Esophagus squamous epithelium (tissue), 5 donors: ENCODE measurements at regions not wholly inside any gene's neighbourhood (a gene's known extent, or its start where the extent isn't known, plus 50 kb on each side); places are given as distances from the start of the nearest gene placed in this dataset.

Experiments used
- DNase-seq: peaks from one replicate; lab custom pipeline; 2025; lab: John Stamatoyannopoulos, UW
- H3K27ac ChIP-seq, 4 donors: fragments of 200-600 bp; sonication (generic); one replicate each; pipeline ENCODE4 v1.5.1; 2016 to 2019; ENCODE audit warnings: mild to moderate bottlenecking in 1 of 4
- H3K27me3 ChIP-seq, 4 donors: fragments of 200-600 bp; sonication (generic); 1 replicate in 3 of 4; 2 replicates in 1 of 4; pipeline versions ENCODE4 v1.5.1 to v1.6.0; 2017 to 2021; ENCODE audit warnings: antibody characterized with exemption in 1 of 4
- H3K36me3 ChIP-seq, 3 donors: fragments of 200-600 bp; sonication (generic); one replicate each; pipeline ENCODE4 v1.5.1; 2016 to 2019
- H3K4me1 ChIP-seq, 3 donors: fragments of 200-600 bp; sonication (generic); one replicate each; pipeline ENCODE4 v1.5.1; 2017 to 2019
- H3K4me3 ChIP-seq, 4 donors: fragments of 200-600 bp; sonication (generic); 1 replicate in 3 of 4; 2 replicates in 1 of 4; pipeline ENCODE4 v1.5.1; 2016 to 2019; ENCODE audit warnings: mild to moderate bottlenecking in 2 of 4, moderate library complexity in 1 of 4
- H3K9me3 ChIP-seq, 3 donors: fragments of 200-600 bp; sonication (generic); one replicate each; pipeline ENCODE4 v1.5.1; 2016 to 2019
- CTCF ChIP-seq, 6 experiments: fragments of 450-650 bp in 4 of 6; fragments of 200-600 bp in 2 of 6; sonication (generic) in 2 of 6; IDR thresholded peaks; one replicate each; pipeline ENCODE4 v1.5.1; 2016 to 2019; ENCODE audit warnings: antibody characterized with exemption in 6 of 6, mild to moderate bottlenecking in 4 of 6, moderate library complexity in 4 of 6
- POLR2A ChIP-seq, 4 donors: fragments of 450-650 bp; IDR thresholded peaks; one replicate each; pipeline ENCODE4 v1.6.1; 2017; ENCODE audit warnings: antibody characterized with exemption in 4 of 4, mild to moderate bottlenecking in 4 of 4, moderate library complexity in 3 of 4
- WGBS, 2 donors: methylation state at CpG; one replicate each; pipeline ENCODE4 v1.1.5; 2018; 5-methylcytosine and 5-hydroxymethylcytosine counted together
- intact Hi-C: fragments of 100-400 bp; cut with DNase I; formaldehyde crosslinking; loops from one replicate; pipeline ENCODE4 v1.15.0; 2022
- donor health status: DM: yes; HTN: yes; CAD: no.

- Histone ChIP-seq H3K4me1 (no peaks in the 10 kb centered on the region), H3K27me3 (no peaks in the 10 kb centered on the region), H3K36me3 (no peaks in the 10 kb centered on the region), H3K27ac (no peak overlapping the region), H3K9me3 (no peaks in the 10 kb centered on the region), H3K4me3 (no peak overlapping the region)
- DNase-seq = no peak
- TF ChIP-seq POLR2A (IDR thresholded peaks at IDR 0.05) = no peak
- TF ChIP-seq CTCF (IDR thresholded peaks at IDR 0.05) = no peak
- intact Hi-C loops = no loop called here
- 17 to 78% methylated on average over 1 of the region's 1 CpG for WGBS, 2 donors
These were observed 126.6 kb upstream of the GYPA start for GRCh38 chr4:144267084-144267483.

GRCh38 chr4:144280688-144281087 is 140.2 kb upstream of the GYPA start:
- intact Hi-C loops = no loop called here
- Histone ChIP-seq H3K27ac (no peak overlapping the region), H3K36me3 (no peaks in the 10 kb centered on the region), H3K4me1 (no peaks in the 10 kb centered on the region), H3K9me3 (no peaks in the 10 kb centered on the region), H3K4me3 (no peak overlapping the region), H3K27me3 (no peaks in the 10 kb centered on the region)
- no peak for DNase-seq
- TF ChIP-seq POLR2A (IDR thresholded peaks at IDR 0.05) (no peak), CTCF (IDR thresholded peaks at IDR 0.05) (no peak)

GRCh38 chr4:144283526-144283925 is 143.0 kb upstream of the GYPA start:
- H3K27ac ChIP-seq = no peak overlapping the region
- intact Hi-C loops = no loop called here
- TF ChIP-seq CTCF (IDR thresholded peaks at IDR 0.05) = no peak
- no peak for TF ChIP-seq POLR2A (IDR thresholded peaks at IDR 0.05)
- H3K9me3 ChIP-seq = no peaks in the 10 kb centered on the region
- no peak overlapping the region for H3K4me3 ChIP-seq
- no peaks in the 10 kb centered on the region for H3K27me3 ChIP-seq
- no peaks in the 10 kb centered on the region for H3K4me1 ChIP-seq
- no peak for DNase-seq
- H3K36me3 ChIP-seq = no peaks in the 10 kb centered on the region
- WGBS, 2 donors = 52% methylated on average over 6 of the region's 6 CpGs

- intact Hi-C loops = no loop called here
- DNase-seq = no peak
- TF ChIP-seq CTCF (IDR thresholded peaks at IDR 0.05) (no peak), POLR2A (IDR thresholded peaks at IDR 0.05) (no peak)
These were observed 143.5 kb upstream of the GYPA start for GRCh38 chr4:144284026-144284425.

GRCh38 chr4:144288011-144288903 is 147.7 kb upstream of the GYPA start:
- no peaks in the 10 kb centered on the region for H3K27me3 ChIP-seq
- no peak overlapping the region for H3K27ac ChIP-seq
- no peak overlapping the region for H3K4me3 ChIP-seq
- TF ChIP-seq POLR2A (IDR thresholded peaks at IDR 0.05) = no peak
- no peak for TF ChIP-seq CTCF (IDR thresholded peaks at IDR 0.05)
- WGBS, 2 donors = 77 to 83% methylated on average over 4 to 6 of the region's 6 CpGs
- H3K9me3 ChIP-seq = no peaks in the 10 kb centered on the region
- intact Hi-C loops = no loop called here
- no peaks in the 10 kb centered on the region for H3K4me1 ChIP-seq
- H3K36me3 ChIP-seq = no peaks in the 10 kb centered on the region
- DNase-seq = no peak

More at GRCh38 chr4:144284026-144284425, 143.5 kb upstream of the GYPA start:
- H3K36me3 ChIP-seq = no peaks in the 10 kb centered on the region
- H3K27ac ChIP-seq = no peak overlapping the region
- no peaks in the 10 kb centered on the region for H3K4me1 ChIP-seq
- H3K27me3 ChIP-seq = no peaks in the 10 kb centered on the region
- no peak overlapping the region for H3K4me3 ChIP-seq
- H3K9me3 ChIP-seq = no peaks in the 10 kb centered on the region
